Esophagus muscularis mucosa (tissue), 3 donors: ENCODE measurements at regions not wholly inside any gene's neighbourhood (a gene's known extent, or its start where the extent isn't known, plus 50 kb on each side); places are given as distances from the start of the nearest gene placed in this dataset.

Experiments used
- CTCF ChIP-seq, 3 experiments: fragments of 200-600 bp in 2 of 3; fragments of 450-650 bp in 1 of 3; sonication (generic) in 2 of 3; IDR thresholded peaks; one replicate each; pipeline ENCODE4 v1.5.1; 2017 to 2019; ENCODE audit warnings: antibody characterized with exemption in 3 of 3, mild to moderate bottlenecking in 2 of 3, moderate library complexity in 1 of 3
- POLR2A ChIP-seq: fragments of 450-650 bp; IDR thresholded peaks from one replicate; pipeline ENCODE4 v1.6.1; 2017; ENCODE audit warnings: antibody characterized with exemption, moderate library complexity, mild to moderate bottlenecking, low read depth

GRCh38 chr4:186846426-186846825 is 122.8 kb upstream of the FAT1 start:
- no peak for TF ChIP-seq CTCF (IDR thresholded peaks at IDR 0.05)
- TF ChIP-seq POLR2A = no peak
